ENCODE measurements at regions not wholly inside any gene's neighbourhood (a gene's known extent, or its start where the extent isn't known, plus 50 kb on each side); places are given as distances from the start of the nearest gene placed in this dataset.

- no peak overlapping the region for H3K27ac ChIP-seq (ENCODE audit: low read depth in 1 of 2, low read length in 2 of 2)
- no peaks in the 10 kb centered on the region for H3K36me3 Mint-ChIP-seq (ENCODE audit: low read depth)
- no peak overlapping the region for H3K4me3 ChIP-seq (ENCODE audit: low read length)
- peaks cover 67% of the 10 kb centered on the region for H3K27me3 Mint-ChIP-seq
- H3K36me3 ChIP-seq (ENCODE audit: insufficient read depth, low read length) = no peaks in the 10 kb centered on the region
- no peak for DNase-seq
- H3K27ac Mint-ChIP-seq = no peak overlapping the region
- no peaks in the 10 kb centered on the region for H3K4me1 Mint-ChIP-seq (ENCODE audit: low read depth)
- ChIA-PET POLR2A (no interaction called here), CTCF (interaction anchor here (0.5 kb wide), 1 partner anchor 873 kb away, joined by 4 read pairs; no protein-coding TSS in a partner anchor)
- no peak for ATAC-seq (ENCODE audit: poor library complexity)
- peaks cover 9 to 28% of the 10 kb centered on the region in 2 experiments for H3K27me3 ChIP-seq (ENCODE audit: control insufficient read depth in 1 of 2, insufficient read depth in 2 of 2, low read length in 2 of 2)
- no peak for TF ChIP-seq CTCF (IDR thresholded peaks at IDR 0.05)
- intact Hi-C loops (cut with DNase I, micrococcal nuclease) = no loop called here
- peaks cover 5% of the 10 kb centered on the region for H3K9me3 Mint-ChIP-seq
- no peaks in the 10 kb centered on the region for H3K4me1 ChIP-seq (ENCODE audit: insufficient read depth, low read length)
- peaks cover 0 to 22% of the 10 kb centered on the region in 2 experiments for H3K9me3 ChIP-seq (ENCODE audit: control insufficient read depth in 1 of 2, insufficient read depth in 1 of 2, low read length in 2 of 2)
- no peak overlapping the region for H3K4me3 Mint-ChIP-seq
These were observed 52.6 kb upstream of the ICA1 start for GRCh38 chr7:8314566-8314965.

GRCh38 chr7:8319115-8319514 lies 57.1 kb upstream of the ICA1 start:
- CTCF ChIA-PET = no interaction called here
- TF ChIP-seq CTCF (IDR thresholded peaks at IDR 0.05) = no peak
- no peak overlapping the region for H3K4me3 ChIP-seq (ENCODE audit: low read length)

GRCh38 chr7:8320174-8320573 lies 58.2 kb upstream of the ICA1 start:
- H3K36me3 Mint-ChIP-seq (ENCODE audit: low read depth) = no peaks in the 10 kb centered on the region
- TF ChIP-seq CTCF (IDR thresholded peaks at IDR 0.05) = no peak
- intact Hi-C loops (cut with DNase I, micrococcal nuclease) = no loop called here
- Histone ChIP-seq H3K27ac (ENCODE audit: low read depth in 1 of 2, low read length in 2 of 2) (no peak overlapping the region), H3K27me3 (ENCODE audit: control insufficient read depth in 1 of 2, insufficient read depth in 2 of 2, low read length in 2 of 2) (peaks cover 9 to 26% of the 10 kb centered on the region in 2 experiments), H3K4me3 (ENCODE audit: low read length) (no peak overlapping the region), H3K9me3 (ENCODE audit: control insufficient read depth in 1 of 2, insufficient read depth in 1 of 2, low read length in 2 of 2) (peaks cover 0 to 3% of the 10 kb centered on the region in 2 experiments), H3K36me3 (ENCODE audit: insufficient read depth, low read length) (no peaks in the 10 kb centered on the region), H3K4me1 (ENCODE audit: insufficient read depth, low read length) (no peaks in the 10 kb centered on the region)
- ATAC-seq (ENCODE audit: poor library complexity) (no peak), DNase-seq (no peak)
- ChIA-PET CTCF (no interaction called here), POLR2A (no interaction called here)
- no peaks in the 10 kb centered on the region for H3K9me3 Mint-ChIP-seq
- no peak overlapping the region for H3K4me3 Mint-ChIP-seq
- H3K27ac Mint-ChIP-seq = no peak overlapping the region
- H3K27me3 Mint-ChIP-seq = peaks cover 53% of the 10 kb centered on the region
- H3K4me1 Mint-ChIP-seq (ENCODE audit: low read depth) = no peaks in the 10 kb centered on the region

More at GRCh38 chr7:8319115-8319514, 57.1 kb upstream of the ICA1 start:
- no peaks in the 10 kb centered on the region for H3K36me3 ChIP-seq (ENCODE audit: insufficient read depth, low read length)
- H3K9me3 Mint-ChIP-seq = no peaks in the 10 kb centered on the region
- no peaks in the 10 kb centered on the region for H3K4me1 Mint-ChIP-seq (ENCODE audit: low read depth)
- no peaks in the 10 kb centered on the region for H3K4me1 ChIP-seq (ENCODE audit: insufficient read depth, low read length)
- no peak for DNase-seq
- intact Hi-C loops (cut with DNase I, micrococcal nuclease) = no loop called here
- H3K36me3 Mint-ChIP-seq (ENCODE audit: low read depth) = no peaks in the 10 kb centered on the region
- peaks cover 56% of the 10 kb centered on the region for H3K27me3 Mint-ChIP-seq
- no peak overlapping the region for H3K27ac ChIP-seq (ENCODE audit: low read depth in 1 of 2, low read length in 2 of 2)
- ATAC-seq (ENCODE audit: poor library complexity) = no peak
- no peak overlapping the region for H3K27ac Mint-ChIP-seq
- peaks cover 9 to 32% of the 10 kb centered on the region in 2 experiments for H3K27me3 ChIP-seq (ENCODE audit: control insufficient read depth in 1 of 2, insufficient read depth in 2 of 2, low read length in 2 of 2)
- H3K9me3 ChIP-seq (ENCODE audit: control insufficient read depth in 1 of 2, insufficient read depth in 1 of 2, low read length in 2 of 2) = peaks cover 0 to 8% of the 10 kb centered on the region in 2 experiments
- POLR2A ChIA-PET = no interaction called here
- no peak overlapping the region for H3K4me3 Mint-ChIP-seq

Data from CD4-positive, alpha-beta T cell (primary cell).